HL-60 (cell line): ENCODE measurements at regions not wholly inside any gene's neighbourhood (a gene's known extent, or its start where the extent isn't known, plus 50 kb on each side); places are given as distances from the start of the nearest gene placed in this dataset.

Experiments
- DNase-seq, 2 experiments: peaks; one replicate each; pipeline ENCODE4 v3.0.0-alpha.2; 2010 to 2020; ENCODE audit warnings: low read depth in 1 of 2, low spot score in 1 of 2
- H3K27ac ChIP-seq: fragments of 250-450 bp; sonication (Bioruptor Pico); replicated peaks from 2 replicates; pipeline ENCODE4 v1.5.1; 2020; ENCODE audit warnings: mild to moderate bottlenecking, moderate library complexity
- H3K27me3 ChIP-seq: fragments of 250-450 bp; sonication (Bioruptor Pico); 2 replicates; pipeline ENCODE4 v1.5.1; 2021; ENCODE audit warnings: mild to moderate bottlenecking, moderate library complexity; ENCODE audit not compliant: insufficient read depth, poor library complexity, severe bottlenecking
- H3K4me3 ChIP-seq: replicated peaks from 2 replicates; pipeline ENCODE4 v1.5.1; 2011; ENCODE audit warnings: mild to moderate bottlenecking, control low read depth, low read length; ENCODE audit not compliant: insufficient read depth
- CTCF ChIP-seq: IDR thresholded peaks from one replicate; pipeline ENCODE4 v1.5.1; 2011; ENCODE audit warnings: low read length, control low read depth, inconsistent platforms; ENCODE audit not compliant: insufficient read depth
- GABPA ChIP-seq: IDR thresholded peaks from 2 replicates; pipeline ENCODE4 v1.6.1; 2012; ENCODE audit warnings: low read depth
- POLR2AphosphoS5 ChIP-seq: IDR thresholded peaks from 2 replicates; pipeline ENCODE4 v1.6.1; 2012; ENCODE audit warnings: low read depth
- REST ChIP-seq: IDR thresholded peaks from 2 replicates; pipeline ENCODE4 v1.6.1; 2012; ENCODE audit warnings: low read depth; ENCODE audit not compliant: insufficient replicate concordance
- SPI1 ChIP-seq: IDR thresholded peaks from 2 replicates; pipeline ENCODE4 v1.6.1; 2012; ENCODE audit warnings: low read depth, mild to moderate bottlenecking, borderline replicate concordance

- Histone ChIP-seq H3K27me3 (no peaks in the 10 kb centered on the region), H3K4me3 (no peak overlapping the region), H3K27ac (no peak overlapping the region)
- TF ChIP-seq SPI1: no peak
- TF ChIP-seq CTCF: no peak
- no peak for TF ChIP-seq GABPA
- TF ChIP-seq POLR2AphosphoS5: no peak
- no peak for TF ChIP-seq REST
- DNase-seq: no peak
Observed at GRCh38 chr9:82518868-82519267, 530.3 kb downstream of the SPATA31D1 start.

GRCh38 chr9:82519332-82519731 lies 530.8 kb downstream of the SPATA31D1 start:
- Histone ChIP-seq H3K27ac (no peak overlapping the region), H3K4me3 (no peak overlapping the region), H3K27me3 (no peaks in the 10 kb centered on the region)
- no peak for TF ChIP-seq CTCF
- TF ChIP-seq POLR2AphosphoS5: no peak
- TF ChIP-seq GABPA: no peak
- no peak for TF ChIP-seq SPI1
- no peak for TF ChIP-seq REST
- DNase-seq: no peak

GRCh38 chr9:82524407-82524806 lies 535.8 kb downstream of the SPATA31D1 start:
- no peak overlapping the region for H3K4me3 ChIP-seq
- no peaks in the 10 kb centered on the region for H3K27me3 ChIP-seq
- H3K27ac ChIP-seq: no peak overlapping the region
- no peak for DNase-seq
- no peak for TF ChIP-seq POLR2AphosphoS5
- no peak for TF ChIP-seq REST
- TF ChIP-seq SPI1: no peak
- TF ChIP-seq GABPA: no peak
- no peak for TF ChIP-seq CTCF
